GM12872 (cell line): ENCODE measurements at regions not wholly inside any gene's neighbourhood (a gene's known extent, or its start where the extent isn't known, plus 50 kb on each side); places are given as distances from the start of the nearest gene placed in this dataset.

Experiments used
- CTCF ChIP-seq: IDR thresholded peaks from 3 replicates; pipeline ENCODE4 v1.5.1; 2011; ENCODE audit warnings: low read depth, mild to moderate bottlenecking, low read length, moderate library complexity; ENCODE audit not compliant: insufficient read depth

GRCh38 chr10:33878238-33878786 lies 543.8 kb upstream of the NRP1 start:
- no peak for TF ChIP-seq CTCF

GRCh38 chr10:33876584-33877400 lies 542.3 kb upstream of the NRP1 start:
- no peak for TF ChIP-seq CTCF

- no peak for TF ChIP-seq CTCF
These were observed 541.6 kb upstream of the NRP1 start for GRCh38 chr10:33875924-33876583.

GRCh38 chr10:33871061-33871956 lies 536.8 kb upstream of the NRP1 start:
- no peak for TF ChIP-seq CTCF

DNA sequence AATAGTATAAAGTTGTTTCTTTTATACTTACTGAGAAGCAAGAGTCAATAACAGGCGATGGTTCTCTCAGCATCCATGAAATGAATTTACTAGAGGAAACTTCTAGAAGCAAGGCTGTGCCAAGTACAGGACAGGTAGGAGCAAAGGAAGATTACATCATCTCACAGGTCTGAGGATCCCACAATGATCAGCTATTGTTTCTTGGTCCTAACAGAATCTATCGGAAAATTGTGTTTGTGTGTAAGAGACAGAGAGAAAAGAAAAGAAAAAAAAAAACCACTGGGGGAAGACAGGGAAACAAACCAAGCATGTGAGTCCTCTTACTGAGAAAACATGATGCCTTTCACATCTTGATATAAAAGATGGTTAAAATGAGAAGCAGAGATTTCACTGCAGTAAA lies 535.0 kb upstream of the NRP1 start:
- no peak for TF ChIP-seq CTCF

GRCh38 chr10:33869028-33869427 lies 534.6 kb upstream of the NRP1 start:
- no peak for TF ChIP-seq CTCF

- no peak for TF ChIP-seq CTCF
These were observed 528.9 kb upstream of the NRP1 start for GRCh38 chr10:33863352-33863751.
